GM23248 (cell line): ENCODE measurements at regions not wholly inside any gene's neighbourhood (a gene's known extent, or its start where the extent isn't known, plus 50 kb on each side); places are given as distances from the start of the nearest gene placed in this dataset.
"Not testable (repeated sequence)": the region's sequence is repeated elsewhere in the genome, so short reads cannot be mapped to it uniquely, and the experiment has no call there.

ENCODE experiments used
- DNase-seq: peaks from one replicate; pipeline ENCODE4 v3.0.0-alpha.2; 2015
- H2AFZ ChIP-seq: fragments of 200-600 bp; sonication (generic); 2 replicates; pipeline ENCODE4 v1.6.1; 2016; ENCODE audit warnings: antibody characterized with exemption
- H3F3A ChIP-seq: fragments of 200-600 bp; sonication (generic); 2 replicates; pipeline ENCODE4 v1.6.1; 2016; ENCODE audit warnings: mild to moderate bottlenecking, antibody characterized with exemption, mixed run types; ENCODE audit not compliant: insufficient read depth
- H3K27ac ChIP-seq: fragments of 200-600 bp; sonication (generic); 2 replicates; pipeline ENCODE4 v1.5.1; 2016; ENCODE audit warnings: mild to moderate bottlenecking
- H3K27me3 ChIP-seq: fragments of 200-600 bp; sonication (generic); replicated peaks from 2 replicates; pipeline ENCODE4 v1.6.1; 2016; ENCODE audit warnings: mild to moderate bottlenecking; ENCODE audit not compliant: insufficient read depth
- H3K36me3 ChIP-seq: fragments of 200-600 bp; sonication (generic); 2 replicates; pipeline ENCODE4 v1.6.1; 2016; ENCODE audit warnings: low read depth, mild to moderate bottlenecking
- H3K4me1 ChIP-seq: fragments of 200-600 bp; sonication (generic); 2 replicates; pipeline ENCODE4 v1.6.1; 2016; ENCODE audit warnings: mild to moderate bottlenecking; ENCODE audit not compliant: insufficient read depth
- H3K4me2 ChIP-seq: fragments of 200-600 bp; sonication (generic); one replicate; pipeline ENCODE4 v1.6.1; 2016; ENCODE audit warnings: mild to moderate bottlenecking; ENCODE audit not compliant: unreplicated experiment
- H3K4me3 ChIP-seq: fragments of 200-600 bp; sonication (generic); 2 replicates; pipeline ENCODE4 v1.5.1; 2016; ENCODE audit warnings: mild to moderate bottlenecking
- H3K79me2 ChIP-seq: fragments of 200-600 bp; sonication (generic); 2 replicates; pipeline ENCODE4 v1.6.1; 2016; ENCODE audit warnings: mild to moderate bottlenecking; ENCODE audit not compliant: insufficient read depth
- H3K9ac ChIP-seq: fragments of 200-600 bp; sonication (generic); 2 replicates; pipeline ENCODE4 v1.6.1; 2016; ENCODE audit warnings: mild to moderate bottlenecking
- H3K9me2 ChIP-seq: fragments of 200-600 bp; sonication (generic); 2 replicates; pipeline ENCODE4 v1.6.1; 2016; ENCODE audit warnings: mixed run types, mild to moderate bottlenecking, moderate library complexity; ENCODE audit not compliant: insufficient read depth
- H3K9me3 ChIP-seq: fragments of 200-600 bp; sonication (generic); one replicate; pipeline ENCODE4 v1.6.1; 2017; ENCODE audit warnings: low read depth
- H4K20me1 ChIP-seq: fragments of 200-600 bp; sonication (generic); 2 replicates; pipeline ENCODE4 v1.6.0; 2016; ENCODE audit not compliant: insufficient read depth
- EZH2 ChIP-seq: fragments of 200-600 bp; sonication (generic); IDR thresholded peaks from 2 replicates; pipeline ENCODE4 v1.6.1; 2018; ENCODE audit warnings: antibody characterized with exemption, mild to moderate bottlenecking; ENCODE audit not compliant: insufficient read depth, poor library complexity, severe bottlenecking
- EZH2phosphoT487 ChIP-seq: fragments of 200-600 bp; sonication (generic); IDR thresholded peaks from 2 replicates; pipeline ENCODE4 v1.6.1; 2018; ENCODE audit warnings: antibody characterized with exemption, moderate library complexity, mild to moderate bottlenecking, low read depth; ENCODE audit not compliant: insufficient read depth
- WGBS, 2 experiments: methylation state at CpG; one replicate each; pipeline ENCODE4 v1.1.6; 2015 to 2017; ENCODE audit warnings: low lambda C conversion rate in 2 of 2, low coverage in 1 of 2; ENCODE audit errors: missing lambda C conversion rate in 2 of 2; 5-methylcytosine and 5-hydroxymethylcytosine counted together
- in situ Hi-C: fragments of 300-500 bp; cut with MboI; formaldehyde crosslinking; loops from 2 replicates; pipeline ENCODE4 v1.15.0; 2020

GRCh38 chr14:76292561-76292960, 83.4 kb upstream of the ESRRB start:
- Histone ChIP-seq H3K4me1 (no peaks in the 10 kb centered on the region), H4K20me1 (no peaks in the 10 kb centered on the region), H3K9me2 (no peaks in the 10 kb centered on the region), H3K27ac (no peak overlapping the region), H3F3A (no peaks in the 10 kb centered on the region), H3K9ac (no peak overlapping the region), H3K4me2 (no peak overlapping the region), H3K9me3 (no peaks in the 10 kb centered on the region), H2AFZ (no peak overlapping the region), H3K36me3 (no peaks in the 10 kb centered on the region), H3K79me2 (no peaks in the 10 kb centered on the region), H3K27me3 (peaks cover 8% of the 10 kb centered on the region), H3K4me3 (no peak overlapping the region)
- WGBS, 2 experiments = 66 to 74% methylated on average over 10 of the region's 10 CpGs
- TF ChIP-seq EZH2phosphoT487 (no peak), EZH2 (no peak)
- no peak for DNase-seq
- in situ Hi-C loops = no loop called here

GRCh38 chr14:76293221-76293620, 82.7 kb upstream of the ESRRB start:
- TF ChIP-seq EZH2 (no peak), EZH2phosphoT487 (no peak)
- WGBS, 2 experiments = 63 to 72% methylated on average over 3 of the region's 3 CpGs
- Histone ChIP-seq H3K36me3 (no peaks in the 10 kb centered on the region), H3K27me3 (peaks cover 8% of the 10 kb centered on the region), H4K20me1 (no peaks in the 10 kb centered on the region), H2AFZ (no peak overlapping the region), H3K79me2 (no peaks in the 10 kb centered on the region), H3K4me3 (no peak overlapping the region), H3K27ac (no peak overlapping the region), H3K9me3 (no peaks in the 10 kb centered on the region), H3K4me1 (no peaks in the 10 kb centered on the region), H3K9me2 (no peaks in the 10 kb centered on the region), H3F3A (no peaks in the 10 kb centered on the region), H3K4me2 (no peak overlapping the region), H3K9ac (no peak overlapping the region)
- in situ Hi-C loops = no loop called here
- DNase-seq = no peak

- peaks cover 8% of the 10 kb centered on the region for H3K27me3 ChIP-seq
- H3K4me1 ChIP-seq = no peaks in the 10 kb centered on the region
- no peak overlapping the region for H3K9ac ChIP-seq
- no peak overlapping the region for H2AFZ ChIP-seq
- no peaks in the 10 kb centered on the region for H3K36me3 ChIP-seq
- no peaks in the 10 kb centered on the region for H4K20me1 ChIP-seq
- H3K79me2 ChIP-seq = no peaks in the 10 kb centered on the region
- 33 to 34% methylated on average over 3 of the region's 3 CpGs for WGBS, 2 experiments
- H3K9me2 ChIP-seq = no peaks in the 10 kb centered on the region
- in situ Hi-C loops = no loop called here
- TF ChIP-seq EZH2 (no peak), EZH2phosphoT487 (no peak)
- no peak overlapping the region for H3K4me2 ChIP-seq
- H3K4me3 ChIP-seq = no peak overlapping the region
- H3F3A ChIP-seq = no peaks in the 10 kb centered on the region
- no peak overlapping the region for H3K27ac ChIP-seq
- DNase-seq = no peak
- no peaks in the 10 kb centered on the region for H3K9me3 ChIP-seq
These were observed 82.0 kb upstream of the ESRRB start for GRCh38 chr14:76293923-76294322.

GRCh38 chr14:76294876-76295275, 81.1 kb upstream of the ESRRB start:
- no peak overlapping the region for H2AFZ ChIP-seq
- in situ Hi-C loops = no loop called here
- no peaks in the 10 kb centered on the region for H3K9me3 ChIP-seq
- no peak overlapping the region for H3K9ac ChIP-seq
- no peaks in the 10 kb centered on the region for H4K20me1 ChIP-seq
- DNase-seq = no peak
- H3K27me3 ChIP-seq = peaks cover 8% of the 10 kb centered on the region
- no peak overlapping the region for H3K27ac ChIP-seq
- no peaks in the 10 kb centered on the region for H3K79me2 ChIP-seq
- H3K4me1 ChIP-seq = no peaks in the 10 kb centered on the region
- 63 to 65% methylated on average over 3 of the region's 3 CpGs for WGBS, 2 experiments
- no peak overlapping the region for H3K4me3 ChIP-seq
- TF ChIP-seq EZH2phosphoT487 (no peak), EZH2 (no peak)
- no peaks in the 10 kb centered on the region for H3K9me2 ChIP-seq
- no peaks in the 10 kb centered on the region for H3F3A ChIP-seq
- no peaks in the 10 kb centered on the region for H3K36me3 ChIP-seq
- H3K4me2 ChIP-seq = no peak overlapping the region

GRCh38 chr14:76298896-76299295, 77.0 kb upstream of the ESRRB start:
- TF ChIP-seq EZH2 = no peak
- TF ChIP-seq EZH2phosphoT487 = no peak
- in situ Hi-C loops = no loop called here
- Histone ChIP-seq H3K4me3 (no peak overlapping the region), H4K20me1 (no peaks in the 10 kb centered on the region), H3K79me2 (no peaks in the 10 kb centered on the region), H3F3A (no peaks in the 10 kb centered on the region), H2AFZ (no peak overlapping the region), H3K36me3 (no peaks in the 10 kb centered on the region), H3K4me1 (no peaks in the 10 kb centered on the region), H3K27ac (no peak overlapping the region), H3K9me3 (no peaks in the 10 kb centered on the region), H3K4me2 (no peak overlapping the region), H3K9ac (no peak overlapping the region), H3K27me3 (peaks cover 8% of the 10 kb centered on the region), H3K9me2 (no peaks in the 10 kb centered on the region)
- WGBS, 2 experiments = 67 to 70% methylated on average over 5 of the region's 5 CpGs
- no peak for DNase-seq

GRCh38 chr14:76303188-76303587, 72.7 kb upstream of the ESRRB start:
- H3K4me1 ChIP-seq, DNase-seq, in situ Hi-C loops, H3K4me2 ChIP-seq, H3K9me2 ChIP-seq, H3K4me3 ChIP-seq, H3K9ac ChIP-seq, H3F3A ChIP-seq, H3K79me2 ChIP-seq, H3K27me3 ChIP-seq, H3K9me3 ChIP-seq, H3K36me3 ChIP-seq, H4K20me1 ChIP-seq, H2AFZ ChIP-seq, H3K27ac ChIP-seq: not testable (repeated sequence)
- WGBS, 2 experiments = 42 to 53% methylated on average over 7 of the region's 7 CpGs
